ENCODE measurements at regions not wholly inside any gene's neighbourhood (a gene's known extent, or its start where the extent isn't known, plus 50 kb on each side); places are given as distances from the start of the nearest gene placed in this dataset.

DNA sequence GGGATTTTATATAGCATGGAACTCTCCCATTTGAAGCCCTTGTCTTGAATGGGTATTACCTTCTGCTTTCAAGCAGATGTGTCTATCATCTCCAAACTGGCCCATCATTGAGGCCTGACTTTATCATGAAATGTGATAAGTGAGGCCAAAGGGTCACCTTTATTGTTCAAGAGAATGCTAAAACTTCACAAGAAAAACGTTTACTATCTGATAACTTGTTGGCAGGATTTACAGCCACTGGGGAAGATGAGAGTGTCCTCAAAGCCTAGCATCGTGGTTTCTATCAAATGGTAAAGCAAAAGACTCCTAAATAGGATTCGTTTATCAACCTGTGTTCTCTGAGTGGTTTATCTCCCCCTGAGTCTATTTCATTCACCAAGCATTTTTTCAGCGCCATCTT lies 62.0 kb upstream of the CLMN start:
- no peak for DNase-seq

GRCh38 chr14:95380350-95381042 lies 60.8 kb upstream of the CLMN start:
- no peak for DNase-seq

DNA sequence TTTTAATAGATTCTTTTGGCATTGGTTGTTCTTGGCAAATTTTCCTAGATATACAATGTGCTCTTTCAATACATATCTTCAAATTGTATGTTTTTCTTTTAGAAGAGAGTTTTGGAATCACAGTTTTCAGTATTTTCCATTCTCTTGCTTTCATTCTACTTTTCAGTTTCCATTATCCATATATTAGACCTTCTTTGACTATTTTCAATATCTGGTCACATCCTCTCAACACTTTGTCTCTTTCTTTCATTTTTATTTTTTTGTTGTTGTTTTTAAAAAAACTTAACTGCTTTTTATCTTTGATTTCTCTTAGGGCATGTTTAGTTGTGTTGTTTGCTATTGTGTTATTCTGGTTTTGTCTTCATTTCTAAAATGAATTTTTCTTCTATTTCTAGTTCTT lies 59.9 kb upstream of the CLMN start:
- no peak for DNase-seq

GRCh38 chr14:95375539-95376109 lies 55.9 kb upstream of the CLMN start:
- DNase-seq = no peak

- DNase-seq = peak in 1 of 2 experiments; percentile 20
Measured at GRCh38 chr14:95374239-95374997, 54.7 kb upstream of the CLMN start.

DNA sequence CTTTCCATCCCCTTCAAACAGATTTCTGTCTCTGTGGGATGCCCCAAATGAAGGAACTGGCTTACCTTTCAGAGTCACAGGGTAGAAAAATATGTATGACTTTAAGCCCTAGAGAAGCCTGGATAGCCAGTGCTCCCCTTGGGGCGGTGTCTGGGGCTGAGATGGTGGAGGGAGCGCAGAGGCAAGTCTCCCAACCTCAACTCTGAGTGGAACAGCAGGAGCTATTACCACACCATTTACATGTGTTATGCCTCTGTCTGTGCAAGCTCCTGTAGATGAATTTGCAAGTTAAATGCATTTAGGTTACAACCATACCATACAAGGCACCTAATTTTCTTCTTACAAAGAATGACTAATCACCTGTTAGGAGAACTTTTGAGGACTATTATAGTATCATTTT lies 50.4 kb upstream of the CLMN start:
- peak; percentile 96 for DNase-seq

Data from NCI-H526 (cell line).